GM23338 (cell line): ENCODE measurements at regions not wholly inside any gene's neighbourhood (a gene's known extent, or its start where the extent isn't known, plus 50 kb on each side); places are given as distances from the start of the nearest gene placed in this dataset.
A peak's percentile ranks its signal among the peaks of the same experiment; 100 is the strongest.

Experiments
- ATAC-seq: fragments of 200-7000 bp; cut with Tn5 transposase; 3 replicates; pipeline ENCODE4 v1.9.1; 2020
- DNase-seq: peaks from one replicate; pipeline ENCODE4 v3.0.0-alpha.2; 2015; ENCODE audit warnings: low spot score
- H2AFZ ChIP-seq: fragments of 200-600 bp; sonication (generic); 2 replicates; pipeline ENCODE4 v1.8.0; 2016; ENCODE audit warnings: antibody characterized with exemption, mild to moderate bottlenecking, moderate library complexity
- H3F3A ChIP-seq: fragments of 200-600 bp; sonication (generic); replicated peaks from 2 replicates; pipeline ENCODE4 v1.8.0; 2017; ENCODE audit warnings: antibody characterized with exemption, mixed run types, low read depth
- H3K27ac ChIP-seq: fragments of 200-600 bp; sonication (generic); 2 replicates; pipeline ENCODE4 v1.6.1; 2016; ENCODE audit warnings: low read depth
- H3K27me3 ChIP-seq: fragments of 200-600 bp; sonication (generic); 2 replicates; pipeline ENCODE4 v1.8.0; 2016; ENCODE audit warnings: mild to moderate bottlenecking, mixed run types, moderate library complexity; ENCODE audit not compliant: insufficient read depth
- H3K36me3 ChIP-seq: fragments of 200-600 bp; sonication (generic); 2 replicates; pipeline ENCODE4 v1.8.0; 2016; ENCODE audit warnings: mild to moderate bottlenecking; ENCODE audit not compliant: insufficient read depth
- H3K4me1 ChIP-seq: fragments of 200-600 bp; sonication (generic); 2 replicates; pipeline ENCODE4 v1.8.0; 2016; ENCODE audit warnings: mild to moderate bottlenecking, moderate library complexity; ENCODE audit not compliant: insufficient read depth
- H3K4me2 ChIP-seq: fragments of 200-600 bp; sonication (generic); 2 replicates; pipeline ENCODE4 v1.7.1; 2017; ENCODE audit warnings: mixed run types
- H3K4me3 ChIP-seq: fragments of 200-600 bp; sonication (generic); 2 replicates; pipeline ENCODE4 v1.6.1; 2016; ENCODE audit warnings: mixed run types
- H3K79me2 ChIP-seq: fragments of 200-600 bp; sonication (generic); replicated peaks from 2 replicates; pipeline ENCODE4 v1.8.0; 2017; ENCODE audit warnings: mild to moderate bottlenecking; ENCODE audit not compliant: insufficient read depth
- H3K9me2 ChIP-seq: fragments of 200-600 bp; sonication (generic); 2 replicates; pipeline ENCODE4 v1.8.0; 2017; ENCODE audit not compliant: insufficient read depth
- H4K20me1 ChIP-seq: fragments of 200-600 bp; sonication (generic); replicated peaks from 2 replicates; pipeline ENCODE4 v1.8.0; 2017; ENCODE audit warnings: mild to moderate bottlenecking; ENCODE audit not compliant: insufficient read depth
- H3K27ac Mint-ChIP-seq: 2 replicates; pipeline ENCODE4 v1.8.0; 2020; ENCODE audit warnings: inconsistent platforms, mild to moderate bottlenecking, moderate library complexity, mixed read lengths
- H3K27me3 Mint-ChIP-seq: 3 replicates; pipeline ENCODE4 v1.8.0; 2022; ENCODE audit warnings: low read depth, mild to moderate bottlenecking, moderate library complexity, mixed read lengths, inconsistent platforms; ENCODE audit not compliant: insufficient read depth, poor library complexity
- H3K36me3 Mint-ChIP-seq: 3 replicates; pipeline ENCODE4 v1.8.0; 2021; ENCODE audit warnings: low read depth, mild to moderate bottlenecking, inconsistent platforms, moderate library complexity, mixed read lengths
- H3K4me1 Mint-ChIP-seq: 3 replicates; pipeline ENCODE4 v1.8.0; 2020; ENCODE audit warnings: mild to moderate bottlenecking, inconsistent platforms, mixed read lengths
- H3K4me3 Mint-ChIP-seq: 3 replicates; pipeline ENCODE4 v1.8.0; 2021; ENCODE audit warnings: moderate library complexity, mild to moderate bottlenecking, inconsistent platforms, mixed read lengths
- H3K9me3 Mint-ChIP-seq: 3 replicates; pipeline ENCODE4 v1.8.0; 2020; ENCODE audit warnings: moderate library complexity, mild to moderate bottlenecking, inconsistent platforms, mixed read lengths
- CREB1 ChIP-seq: fragments of 250-450 bp; sonication (Bioruptor Pico); IDR thresholded peaks from 2 replicates; pipeline ENCODE4 v1.5.0; 2020; ENCODE audit warnings: low read depth, mild to moderate bottlenecking, moderate library complexity
- CTCF ChIP-seq, 2 experiments: fragments of 200-600 bp in 1 of 2; sonication (generic) in 1 of 2; conservative IDR thresholded peaks; 2 replicates each; pipeline versions ENCODE4 v1.5.1 to v1.6.1; 2016 to 2017; ENCODE audit warnings: antibody characterized with exemption in 2 of 2, low read depth in 2 of 2, mild to moderate bottlenecking in 2 of 2, moderate library complexity in 1 of 2
- ETS1 ChIP-seq: IDR thresholded peaks from 2 replicates; pipeline ENCODE4 v1.6.1; 2016; ENCODE audit warnings: antibody characterized with exemption
- EZH2 ChIP-seq: fragments of 200-600 bp; sonication (generic); IDR thresholded peaks from one replicate; pipeline ENCODE4 v1.8.0; 2017; ENCODE audit warnings: antibody characterized with exemption, mild to moderate bottlenecking, low read depth; ENCODE audit not compliant: unreplicated experiment
- EZH2phosphoT487 ChIP-seq: fragments of 200-600 bp; sonication (generic); IDR thresholded peaks from one replicate; pipeline ENCODE4 v1.8.1; 2018; ENCODE audit warnings: antibody characterized with exemption; ENCODE audit not compliant: unreplicated experiment
- NANOG ChIP-seq: IDR thresholded peaks from 2 replicates; pipeline ENCODE4 v1.6.1; 2016; ENCODE audit warnings: antibody characterized with exemption, borderline replicate concordance
- POLR2AphosphoS5 ChIP-seq: IDR thresholded peaks from 2 replicates; pipeline ENCODE4 v1.6.1; 2016; ENCODE audit warnings: antibody characterized with exemption, low read depth
- STAT1 ChIP-seq: IDR thresholded peaks from one replicate; pipeline ENCODE4 v1.6.1; 2016; ENCODE audit warnings: antibody characterized with exemption; ENCODE audit not compliant: unreplicated experiment
- ZNF114 ChIP-seq: fragments of 250-450 bp; sonication (Bioruptor Pico); IDR thresholded peaks from 2 replicates; pipeline ENCODE4 v1.5.0; 2020; ENCODE audit warnings: mild to moderate bottlenecking, moderate library complexity
- ZNF331 ChIP-seq: fragments of 250-450 bp; sonication (Bioruptor Pico); IDR thresholded peaks from 2 replicates; pipeline ENCODE4 v1.5.0; 2020; ENCODE audit warnings: low read depth, mild to moderate bottlenecking, moderate library complexity
- ZNF462 ChIP-seq: fragments of 250-450 bp; sonication (Bioruptor Pico); IDR thresholded peaks from 2 replicates; pipeline ENCODE4 v1.5.0; 2020; ENCODE audit warnings: mild to moderate bottlenecking, moderate library complexity

GRCh38 chr2:8078705-8079104 lies 603.2 kb upstream of the ID2 start:
- H3K4me2 ChIP-seq = no peak overlapping the region
- Mint-ChIP-seq H3K27me3 (no peaks in the 10 kb centered on the region), H3K4me3 (no peak overlapping the region), H3K4me1 (no peaks in the 10 kb centered on the region), H3K27ac (no peak overlapping the region), H3K36me3 (peaks cover 19% of the 10 kb centered on the region), H3K9me3 (peaks cover 20% of the 10 kb centered on the region)
- no peaks in the 10 kb centered on the region for H3F3A ChIP-seq
- no peak overlapping the region for H3K4me3 ChIP-seq
- H3K4me1 ChIP-seq = no peaks in the 10 kb centered on the region
- H3K79me2 ChIP-seq = no peaks in the 10 kb centered on the region
- no peak overlapping the region for H3K27ac ChIP-seq
- TF ChIP-seq EZH2phosphoT487 (no peak), ZNF331 (CRISPR knock-in tag) (no peak), STAT1 (no peak), EZH2 (no peak), CTCF (conservative IDR thresholded peaks at IDR 0.05; ENCODE audit: low read depth in 2 of 2) (no peak), CREB1 (CRISPR knock-in tag) (no peak), POLR2AphosphoS5 (no peak), ZNF114 (CRISPR knock-in tag) (no peak), ETS1 (no peak)
- ATAC-seq (no peak), DNase-seq (no peak)
- H2AFZ ChIP-seq = peak overlapping the region; percentile 0; the same call in 1 of the 2 replicates
- H3K27me3 ChIP-seq = no peaks in the 10 kb centered on the region
- H4K20me1 ChIP-seq = no peaks in the 10 kb centered on the region
- H3K9me2 ChIP-seq = no peaks in the 10 kb centered on the region
- H3K36me3 ChIP-seq = no peaks in the 10 kb centered on the region

GRCh38 chr2:8080063-8080462 lies 601.8 kb upstream of the ID2 start:
- Mint-ChIP-seq H3K36me3 (peaks cover 19% of the 10 kb centered on the region), H3K4me3 (no peak overlapping the region), H3K27me3 (no peaks in the 10 kb centered on the region), H3K4me1 (no peaks in the 10 kb centered on the region), H3K27ac (no peak overlapping the region), H3K9me3 (peaks cover 20% of the 10 kb centered on the region)
- Histone ChIP-seq H3K27ac (no peak overlapping the region), H2AFZ (no peak overlapping the region), H3F3A (no peaks in the 10 kb centered on the region), H3K4me1 (no peaks in the 10 kb centered on the region), H3K36me3 (no peaks in the 10 kb centered on the region), H4K20me1 (no peaks in the 10 kb centered on the region), H3K79me2 (no peaks in the 10 kb centered on the region), H3K9me2 (no peaks in the 10 kb centered on the region), H3K4me2 (no peak overlapping the region), H3K27me3 (no peaks in the 10 kb centered on the region), H3K4me3 (no peak overlapping the region)
- DNase-seq = no peak
- no peak for ATAC-seq
- no peak for TF ChIP-seq NANOG
- no peak for TF ChIP-seq STAT1
- TF ChIP-seq ZNF462 (CRISPR knock-in tag) = no peak
- no peak for TF ChIP-seq CREB1 (CRISPR knock-in tag)
- TF ChIP-seq EZH2phosphoT487 = no peak
